Stimulated activated CD8-positive, alpha-beta memory T cell treated with anti-CD3 and anti-CD28 coated beads, Interleukin-12 subunit alpha, Interleukin-12 subunit beta, amount 100 ng/mL, for 4 hours (primary cell): ENCODE measurements at regions not wholly inside any gene's neighbourhood (a gene's known extent, or its start where the extent isn't known, plus 50 kb on each side); places are given as distances from the start of the nearest gene placed in this dataset.

Experiments
- DNase-seq: peaks from one replicate; pipeline ENCODE4 v3.0.0-alpha.2; 2020; ENCODE audit warnings: low read depth

DNA sequence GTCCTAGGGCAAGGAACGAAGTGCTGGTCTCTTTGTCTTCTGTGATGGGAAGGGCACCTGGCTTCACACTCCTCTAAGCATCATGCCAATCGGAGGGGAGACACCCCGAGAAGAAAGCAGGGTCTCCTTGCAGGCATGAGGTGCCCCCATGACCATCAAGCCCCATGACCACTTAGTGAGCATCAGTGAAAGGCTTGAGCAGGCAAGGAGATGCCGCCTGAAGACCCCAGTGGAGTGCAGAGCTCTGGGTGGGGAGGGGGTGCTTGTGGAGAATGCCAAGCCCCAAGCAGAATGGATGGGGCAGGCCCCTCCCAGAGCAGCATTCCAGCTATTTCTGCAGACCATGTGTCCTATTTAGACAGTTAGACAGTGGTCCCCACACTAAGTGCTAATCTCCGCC is 232.7 kb upstream of the TNRC6C start:
- DNase-seq = no peak

DNA sequence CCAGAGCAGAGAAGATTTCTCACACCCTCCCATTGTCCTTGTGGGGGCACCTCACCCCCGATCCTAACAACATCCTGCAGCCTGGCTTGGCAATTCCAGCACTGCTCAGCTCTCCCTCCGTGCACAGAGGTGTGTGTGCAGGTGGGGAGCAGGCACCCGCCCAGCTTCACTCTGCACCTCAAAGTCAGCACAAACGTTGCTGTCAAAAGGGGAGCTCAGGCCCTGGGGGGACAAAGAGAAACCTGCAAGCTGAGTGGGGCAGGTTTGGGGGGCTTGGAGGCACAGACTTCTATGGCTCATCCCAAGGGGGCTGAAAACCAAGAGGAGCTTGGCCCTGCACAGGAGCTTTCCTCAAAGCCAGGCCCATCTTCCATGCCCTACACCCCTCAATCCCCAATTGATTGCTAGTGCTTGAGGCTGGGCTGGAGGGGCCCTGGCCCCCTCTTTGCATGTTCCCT is 231.9 kb upstream of the TNRC6C start:
- DNase-seq = no peak

DNA sequence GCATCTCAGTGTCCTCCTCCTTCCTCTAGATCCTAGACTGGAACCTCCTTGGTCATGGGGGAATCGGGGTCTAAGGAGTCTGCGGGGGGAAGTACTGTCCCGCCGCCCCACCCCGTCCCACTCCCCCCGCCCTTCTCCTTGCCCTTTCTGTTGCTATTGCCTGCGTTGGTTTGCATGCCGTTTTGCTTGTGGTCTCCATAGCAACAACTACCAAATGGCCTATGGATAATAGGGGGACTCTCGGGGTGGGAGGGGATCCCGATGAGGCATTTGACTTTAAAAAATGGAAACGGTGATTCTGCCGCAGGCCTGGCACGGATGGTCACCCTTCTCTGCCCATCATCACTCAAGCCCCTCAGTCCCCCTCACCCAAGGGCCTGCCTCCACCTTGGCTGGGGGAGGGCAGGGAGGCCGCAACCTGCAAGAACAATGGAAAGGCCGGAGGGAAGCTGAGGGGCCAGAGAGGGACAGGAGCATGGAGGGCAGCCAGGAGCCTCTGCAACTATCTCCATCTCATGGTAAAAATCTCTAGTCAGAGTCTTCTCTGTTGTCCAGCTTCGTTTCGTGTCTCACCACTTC is 231.4 kb upstream of the TNRC6C start:
- no peak for DNase-seq

GRCh38 chr17:77728474-77728795 is 230.1 kb upstream of the TNRC6C start:
- DNase-seq = no peak

GRCh38 chr17:77728871-77729270 is 229.6 kb upstream of the TNRC6C start:
- DNase-seq = no peak

DNA sequence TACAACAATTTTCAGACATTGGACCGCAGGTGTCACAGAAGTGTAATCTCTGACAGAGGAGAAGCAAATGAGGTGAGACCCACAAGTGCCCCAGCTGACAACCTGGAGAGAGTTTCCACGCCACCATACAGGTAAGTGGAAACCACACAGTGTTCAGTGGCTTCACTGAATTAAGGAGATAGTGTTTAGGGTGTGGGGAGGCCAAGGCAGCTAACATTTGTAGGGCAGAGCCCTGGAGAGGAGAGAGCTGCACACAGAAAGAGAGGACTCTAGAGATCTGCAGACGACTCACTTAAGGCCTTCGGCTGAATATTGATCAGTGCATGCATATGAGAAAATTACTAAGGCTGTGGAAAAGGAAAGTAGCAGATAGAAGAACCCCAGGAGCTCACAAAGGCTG is 228.9 kb upstream of the TNRC6C start:
- DNase-seq = no peak

DNA sequence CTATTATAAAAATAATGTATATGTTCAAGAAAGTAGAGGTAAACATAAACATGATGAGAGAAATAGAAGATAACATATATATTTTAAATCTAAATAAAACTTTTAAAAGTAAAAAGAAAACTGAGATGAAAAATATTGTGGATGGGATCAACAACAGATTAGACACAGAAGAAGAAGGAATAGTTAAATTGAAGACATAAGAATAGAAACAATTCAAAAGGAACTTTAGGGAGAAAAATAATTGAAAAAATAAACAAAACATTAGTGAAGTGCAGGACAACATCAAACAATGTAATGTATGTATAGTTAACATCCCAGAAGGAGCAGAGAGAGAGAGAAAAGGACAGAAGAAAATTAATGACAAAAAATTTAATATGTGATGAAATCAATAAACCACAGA is 228.1 kb upstream of the TNRC6C start:
- no peak for DNase-seq

DNA sequence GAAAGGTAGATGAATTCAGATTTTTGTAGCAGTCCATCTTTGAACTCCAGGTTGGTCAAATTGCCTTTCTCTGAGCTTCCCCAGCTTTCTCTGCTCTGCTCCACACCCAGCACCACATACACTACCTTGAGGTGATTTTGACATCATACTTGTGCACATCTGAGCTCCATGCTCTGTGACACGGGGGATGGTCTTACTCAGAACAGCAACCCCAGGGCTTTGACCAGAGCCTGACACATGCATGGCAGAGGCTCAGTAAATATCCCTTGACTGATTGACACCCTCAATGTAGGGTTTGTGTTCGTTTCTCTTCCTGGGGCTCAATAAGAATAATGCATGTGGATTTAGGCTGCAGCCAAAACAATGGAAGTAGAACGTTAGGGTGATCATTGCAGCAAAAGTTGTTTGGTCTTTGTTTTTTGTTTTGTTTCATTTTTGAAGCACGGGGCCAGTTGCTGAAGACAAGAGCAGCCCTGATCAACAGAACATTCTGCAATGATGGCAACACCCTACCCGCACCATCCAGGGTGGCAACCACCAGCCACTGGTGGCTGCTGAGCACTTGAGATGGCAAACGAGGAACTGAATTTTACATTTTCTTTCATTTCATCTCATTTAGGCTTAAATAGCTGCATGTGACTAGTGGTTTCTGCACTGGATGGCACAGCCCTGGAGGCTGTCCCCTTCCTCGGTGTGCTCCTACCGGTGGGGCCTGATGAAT is 224.8 kb upstream of the TNRC6C start:
- no peak for DNase-seq

DNA sequence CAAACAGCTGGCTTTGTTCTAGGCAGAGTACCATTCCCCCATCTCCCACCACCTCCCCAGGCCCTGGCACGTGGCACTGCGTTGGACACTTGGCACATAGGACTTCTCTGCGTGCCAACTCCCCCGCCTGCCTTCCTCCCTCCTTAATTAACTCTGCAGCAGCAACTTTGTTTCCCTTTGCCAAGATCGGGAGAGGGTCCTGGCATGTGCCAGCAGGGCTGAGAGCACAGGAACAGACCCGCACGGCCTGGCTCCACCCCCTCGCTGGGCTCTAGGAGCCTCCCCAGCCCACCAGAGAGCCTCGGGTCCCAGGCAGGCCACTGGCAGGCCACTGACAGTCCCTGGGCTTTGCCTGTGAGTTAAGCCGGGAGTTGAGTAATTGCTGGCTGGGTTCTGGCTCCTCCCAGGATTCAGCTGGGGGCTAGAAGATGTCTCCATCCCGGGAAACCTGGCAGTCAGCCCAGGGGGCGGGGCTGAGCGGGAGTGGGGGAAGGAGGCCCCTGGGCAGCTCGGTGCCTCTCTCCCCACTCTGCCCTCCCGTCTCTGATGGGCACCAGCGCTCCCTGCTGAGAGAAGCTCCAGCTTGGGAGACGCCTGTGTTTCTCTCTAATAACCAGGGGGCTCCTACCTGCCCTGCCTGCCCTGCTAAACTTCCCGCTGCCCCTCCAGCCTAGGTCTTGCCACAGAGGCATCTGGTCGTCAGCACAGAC is 224.0 kb upstream of the TNRC6C start:
- DNase-seq = no peak

GRCh38 chr17:77735081-77735565 is 223.4 kb upstream of the TNRC6C start:
- no peak for DNase-seq

- DNase-seq = no peak
Measured at GRCh38 chr17:77735566-77736198, 222.8 kb upstream of the TNRC6C start.

DNA sequence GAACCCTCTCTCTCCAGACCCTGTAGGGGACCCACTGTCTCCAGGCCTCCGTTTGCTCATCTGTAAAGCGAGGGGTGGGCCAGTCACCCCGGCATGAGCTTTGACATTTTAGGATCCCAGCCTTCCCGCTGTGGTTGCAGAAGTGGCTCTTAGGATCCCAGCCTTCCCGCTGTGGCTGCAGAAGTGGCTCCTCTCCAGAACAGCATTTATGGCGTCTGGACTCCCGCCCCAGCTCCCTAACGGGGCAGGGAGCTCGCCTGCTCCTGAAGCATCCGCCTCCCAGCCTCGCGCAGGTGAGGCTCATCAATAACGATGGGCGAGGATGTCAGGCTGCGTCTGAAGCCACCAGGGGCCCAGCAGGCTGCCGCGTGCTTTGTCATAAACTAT is 222.3 kb upstream of the TNRC6C start:
- no peak for DNase-seq

DNA sequence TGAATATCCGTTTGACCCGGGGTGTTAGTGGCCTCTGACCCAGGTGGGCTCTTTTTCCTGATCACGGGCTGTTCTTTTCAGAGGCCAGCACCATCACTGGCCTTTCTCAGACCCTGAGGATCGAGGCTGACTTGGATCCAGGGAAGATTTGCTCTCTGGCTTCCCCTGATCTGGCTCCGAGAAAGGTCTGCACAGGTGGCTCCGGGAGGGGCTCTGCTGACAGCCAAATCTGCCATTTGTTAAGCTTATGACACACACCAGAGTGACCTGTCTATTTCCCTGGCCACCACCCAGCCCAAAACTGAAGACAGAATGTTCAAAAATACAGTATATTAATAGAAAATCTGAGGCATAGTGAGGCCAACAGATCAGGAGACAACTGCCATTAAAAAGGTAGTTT is 221.8 kb upstream of the TNRC6C start:
- no peak for DNase-seq

DNA sequence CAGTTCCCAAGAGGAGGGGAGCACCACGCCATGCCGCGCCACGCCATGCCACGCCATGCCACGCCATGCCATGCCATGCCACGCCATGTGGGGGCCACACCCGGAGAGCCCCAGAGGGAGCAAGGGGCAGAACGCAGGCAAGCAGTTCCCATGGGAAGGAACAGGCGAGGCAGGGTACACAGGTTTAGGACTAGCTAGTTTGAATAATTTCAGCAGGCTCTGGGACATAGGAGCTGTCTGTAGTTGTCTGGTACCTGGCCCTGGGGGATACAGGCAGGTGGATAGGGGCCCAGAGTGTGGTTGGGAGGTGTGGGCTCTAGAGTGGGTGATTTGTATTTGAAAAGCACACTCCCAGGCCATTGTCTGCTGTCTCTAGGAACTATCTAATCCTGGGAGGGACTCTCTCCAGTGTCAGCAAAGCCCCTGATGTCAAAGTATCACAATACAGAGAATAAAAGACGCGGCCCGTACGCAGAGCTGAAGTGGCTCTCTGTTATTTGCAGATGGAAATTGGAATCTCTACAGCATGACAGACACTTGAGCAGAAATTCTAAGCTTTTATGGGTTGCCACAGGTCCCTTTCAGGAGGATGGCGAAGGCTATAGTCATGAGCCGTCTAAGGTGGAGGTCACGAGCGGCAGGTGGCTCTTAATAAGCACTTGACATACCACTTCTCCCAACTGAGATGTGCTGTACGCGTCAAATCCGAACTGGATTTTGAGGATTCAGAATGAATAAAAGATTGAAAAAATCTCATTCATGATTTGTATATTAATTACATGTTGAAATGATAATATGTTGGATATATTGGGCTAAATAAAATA is 220.8 kb upstream of the TNRC6C start:
- no peak for DNase-seq

GRCh38 chr17:77738751-77739531 is 219.6 kb upstream of the TNRC6C start:
- no peak for DNase-seq

DNA sequence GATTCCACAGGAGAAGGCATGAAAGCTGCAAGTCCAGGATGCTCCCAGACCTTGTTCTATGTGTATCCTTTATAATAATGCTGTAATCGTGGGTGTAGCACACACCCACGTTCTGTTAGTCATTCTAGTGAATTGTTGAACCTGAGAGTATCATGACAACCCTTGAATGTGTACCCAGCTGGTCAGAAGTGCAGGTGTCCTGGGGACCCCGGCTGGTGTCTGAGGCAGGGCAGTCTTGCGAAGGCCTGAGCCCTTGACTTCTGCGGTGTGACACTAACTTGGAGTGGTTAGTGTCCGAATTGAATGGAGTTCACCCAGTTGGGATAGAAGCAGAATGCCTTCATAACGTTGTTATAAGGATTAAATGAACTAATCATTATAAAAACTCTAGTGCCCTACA is 218.0 kb upstream of the TNRC6C start:
- DNase-seq = no peak

GRCh38 chr17:77741109-77741508 is 217.4 kb upstream of the TNRC6C start:
- DNase-seq = no peak

GRCh38 chr17:77742579-77742978 is 215.9 kb upstream of the TNRC6C start:
- DNase-seq = no peak

GRCh38 chr17:77744066-77744988 is 214.2 kb upstream of the TNRC6C start:
- no peak for DNase-seq

DNA sequence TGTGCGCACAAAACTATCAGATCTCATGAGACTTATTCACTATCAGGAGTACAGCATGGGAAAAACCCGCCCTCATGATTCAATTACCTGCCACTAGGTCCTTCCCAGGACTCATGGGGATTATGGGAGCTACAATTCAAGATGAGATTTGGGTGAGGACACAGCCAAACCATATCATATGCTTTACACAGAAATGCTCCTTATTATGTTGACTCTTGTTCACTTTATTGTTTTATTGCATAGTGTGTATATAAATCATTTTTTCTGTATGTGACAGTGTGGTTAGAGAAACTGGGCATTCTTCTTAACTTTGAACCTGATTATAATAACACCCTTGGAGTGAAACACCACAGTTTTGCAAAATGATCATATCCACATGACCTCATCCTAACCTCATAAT is 212.8 kb upstream of the TNRC6C start:
- DNase-seq = no peak
